ENCODE measurements at regions not wholly inside any gene's neighbourhood (a gene's known extent, or its start where the extent isn't known, plus 50 kb on each side); places are given as distances from the start of the nearest gene placed in this dataset.

GRCh38 chr6:12480379-12480778 lies 190.2 kb downstream of the EDN1 start:
- Histone ChIP-seq H3K79me2 (ENCODE audit: control insufficient read depth in 1 of 2, insufficient read depth in 2 of 2, low read length in 2 of 2) (no peaks in the 10 kb centered on the region), H3K18ac (ENCODE audit: extremely low read depth, low read length) (no peak overlapping the region), H4K91ac (replicated peaks; ENCODE audit: insufficient read length, low read length) (no peak overlapping the region), H4K8ac (ENCODE audit: extremely low read depth, insufficient read depth, low read length) (no peak overlapping the region), H3K4ac (replicated peaks; ENCODE audit: insufficient read length, low read depth, low read length) (no peak overlapping the region), H2BK5ac (ENCODE audit: low read depth, low read length) (no peak overlapping the region), H3K56ac (replicated peaks; ENCODE audit: insufficient read length, low read depth, low read length) (no peak overlapping the region), H3K14ac (ENCODE audit: insufficient read length) (no peak overlapping the region), H3K4me1 (replicated peaks in 1 of 4; ENCODE audit: control insufficient read depth in 3 of 4, insufficient read depth in 4 of 4, low read length in 3 of 4) (no peaks in the 10 kb centered on the region), H3K23me2 (ENCODE audit: low read depth, low read length) (no peaks in the 10 kb centered on the region), H3K23ac (ENCODE audit: insufficient read length) (no peak overlapping the region), H2BK15ac (ENCODE audit: low read length) (no peak overlapping the region), H2BK120ac (replicated peaks; ENCODE audit: low read depth, low read length) (no peak overlapping the region), H2BK12ac (ENCODE audit: low read depth, low read length) (no peak overlapping the region), H4K20me1 (replicated peaks in 1 of 2; ENCODE audit: control insufficient read depth in 1 of 2, insufficient read depth in 2 of 2, low read length in 2 of 2) (no peaks in the 10 kb centered on the region), H3K9ac (replicated peaks in 1 of 4; ENCODE audit: extremely low read depth in 1 of 4, low read depth in 3 of 4, low read length in 3 of 4) (no peak overlapping the region), H3K4me2 (ENCODE audit: insufficient read depth in 1 of 2, low read depth in 2 of 2, low read length in 2 of 2) (no peak overlapping the region), H3K4me3 (ENCODE audit: extremely low read depth in 1 of 4, insufficient read depth in 2 of 4, low read depth in 3 of 4, low read length in 4 of 4) (no peak overlapping the region), H3K27ac (ENCODE audit: low read depth, low read length) (no peak overlapping the region), H3K27me3 (replicated peaks in 1 of 4; ENCODE audit: control insufficient read depth in 3 of 4, extremely low read depth in 1 of 4, insufficient read depth in 3 of 4, low read length in 3 of 4) (no peaks in the 10 kb centered on the region), H2AFZ (ENCODE audit: low read length) (no peak overlapping the region), H3K9me3 (ENCODE audit: insufficient read depth in 2 of 2, low read depth in 1 of 2, low read length in 1 of 2) (no peaks in the 10 kb centered on the region), H4K5ac (ENCODE audit: insufficient read length, low read depth, low read length) (no peak overlapping the region), H2BK20ac (ENCODE audit: low read length) (no peak overlapping the region), H3K79me1 (ENCODE audit: low read depth, low read length) (no peaks in the 10 kb centered on the region), H3K36me3 (ENCODE audit: control insufficient read depth in 2 of 4, insufficient read depth in 4 of 4, low read length in 3 of 4) (no peaks in the 10 kb centered on the region), H2AK5ac (ENCODE audit: low read depth, low read length) (no peak overlapping the region)
- CTCF ChIA-PET (ENCODE audit: partially characterized antibody), result no interaction called here
- POLR2A ChIA-PET (ENCODE audit: partially characterized antibody), result no interaction called here
- WGBS, 2 experiments (ENCODE audit: extremely low coverage in 1 of 2, insufficient coverage in 1 of 2, insufficient read length in 1 of 2, insufficient replicate concordance in 2 of 2, low coverage in 1 of 2, low lambda C conversion rate in 2 of 2, missing lambda C conversion rate in 1 of 2), result 79% methylated on average over 3 of the region's 3 CpGs; no CpG with 5 or more reads in 1 of the 2 experiments
- FAIRE-seq, result no peak
- no peak for DNase-seq (ENCODE audit: low read depth in 1 of 2, low spot score in 2 of 2)
- TF ChIP-seq CREB1 (IDR thresholded peaks at IDR 0.05), result no peak
- no peak for TF ChIP-seq TBP (IDR thresholded peaks at IDR 0.05; ENCODE audit: low read depth, low read length)
- no peak for TF ChIP-seq TAF1 (IDR thresholded peaks at IDR 0.05; ENCODE audit: low read depth, low read length)
- no peak for TF ChIP-seq ATF3 (IDR thresholded peaks at IDR 0.05; ENCODE audit: insufficient read depth, low read depth, low read length)
- TF ChIP-seq RNF2 (IDR thresholded peaks at IDR 0.05; ENCODE audit: borderline replicate concordance, low read depth, low read length, missing control alignments, poor library complexity, severe bottlenecking), result no peak
- TF ChIP-seq MAX (IDR thresholded peaks at IDR 0.05), result no peak
- TF ChIP-seq USF2 (IDR thresholded peaks at IDR 0.05; ENCODE audit: low read length), result no peak
- TF ChIP-seq CHD2 (IDR thresholded peaks at IDR 0.05; ENCODE audit: low read length), result no peak
- TF ChIP-seq FOSL1 (IDR thresholded peaks at IDR 0.05; ENCODE audit: insufficient read depth, low read depth, low read length), result no peak
- no peak for TF ChIP-seq EGR1 (IDR thresholded peaks at IDR 0.05; ENCODE audit: borderline replicate concordance, low read depth, low read length)
- TF ChIP-seq NRF1 (IDR thresholded peaks at IDR 0.05; ENCODE audit: low read depth, low read length), result no peak
- TF ChIP-seq SUZ12 (IDR thresholded peaks at IDR 0.05; ENCODE audit: low read length), result no peak
- no peak for TF ChIP-seq ZNF274 (IDR thresholded peaks at IDR 0.05; ENCODE audit: borderline replicate concordance, extremely low read depth, low read length)

Data from H1 (cell line).